NCI-H2196 (cell line): ENCODE measurements at regions not wholly inside any gene's neighbourhood (a gene's known extent, or its start where the extent isn't known, plus 50 kb on each side); places are given as distances from the start of the nearest gene placed in this dataset.
"Not testable (repeated sequence)": the region's sequence is repeated elsewhere in the genome, so short reads cannot be mapped to it uniquely, and the experiment has no call there.

ENCODE experiments used
- DNase-seq: peaks from one replicate; lab custom pipeline; 2025; ENCODE audit not compliant: unreplicated experiment; lab: John Stamatoyannopoulos, UW

GRCh38 chr1:55448261-55448660 lies 233.1 kb upstream of the USP24 start:
- no peak for DNase-seq

- no peak for DNase-seq
Measured at GRCh38 chr1:55447488-55447887, 232.3 kb upstream of the USP24 start.

- no peak for DNase-seq
Measured at GRCh38 chr1:55446351-55446750, 231.2 kb upstream of the USP24 start.

DNA sequence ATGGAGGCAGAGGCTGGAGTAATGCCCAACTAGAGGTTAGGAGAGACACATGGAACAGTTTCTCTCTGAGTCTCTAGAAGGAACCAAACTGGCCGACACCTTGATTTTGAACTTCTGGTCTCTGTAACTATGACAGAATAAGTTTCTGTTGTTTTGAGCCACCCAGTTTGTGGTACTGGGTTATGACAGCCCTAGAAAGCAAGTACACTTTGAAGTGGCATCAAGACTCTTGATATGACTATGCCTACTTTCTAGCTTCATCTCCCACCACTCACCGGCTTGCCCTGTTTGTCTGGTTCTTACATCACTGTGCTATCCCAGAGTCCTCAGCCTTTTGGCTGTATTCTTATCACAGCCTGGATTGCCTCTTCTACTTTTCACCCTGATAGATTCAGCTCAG lies 230.3 kb upstream of the USP24 start:
- no peak for DNase-seq

GRCh38 chr1:55444667-55445066 lies 229.5 kb upstream of the USP24 start:
- DNase-seq, result no peak

DNA sequence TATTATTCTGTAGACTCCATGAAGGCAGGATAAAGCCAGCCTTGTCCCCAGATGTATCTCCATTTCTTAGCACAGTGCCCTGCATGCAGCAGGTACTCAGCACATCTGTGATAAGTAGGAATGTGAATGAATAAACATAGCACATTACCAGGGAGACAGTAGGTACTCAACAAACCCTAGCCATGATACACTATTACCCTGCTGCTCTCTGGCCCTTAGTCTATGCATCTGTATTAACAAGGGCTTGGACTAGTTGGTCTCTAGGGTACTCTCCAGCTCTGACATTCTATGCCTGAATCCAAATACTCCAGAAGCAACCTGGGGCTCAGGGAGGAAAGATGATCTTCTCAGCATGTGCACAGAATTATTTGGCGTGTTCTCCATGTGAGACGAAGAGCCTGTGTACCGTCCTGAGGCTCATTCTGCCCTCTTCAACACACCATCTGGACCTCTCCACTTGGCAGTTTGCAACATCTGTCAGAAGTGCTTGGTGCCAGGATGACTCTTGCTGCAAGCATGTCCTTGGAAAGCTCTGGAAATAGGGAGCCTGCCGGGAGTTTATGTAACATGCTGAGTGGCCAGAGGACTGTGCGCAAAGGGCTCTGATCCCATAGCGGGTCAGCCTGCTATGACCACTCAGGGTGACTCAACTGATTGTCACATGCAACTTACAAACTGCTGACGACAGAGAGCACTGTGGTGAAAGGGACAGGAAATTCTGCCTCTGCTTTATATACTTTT lies 228.2 kb upstream of the USP24 start:
- no peak for DNase-seq

DNA sequence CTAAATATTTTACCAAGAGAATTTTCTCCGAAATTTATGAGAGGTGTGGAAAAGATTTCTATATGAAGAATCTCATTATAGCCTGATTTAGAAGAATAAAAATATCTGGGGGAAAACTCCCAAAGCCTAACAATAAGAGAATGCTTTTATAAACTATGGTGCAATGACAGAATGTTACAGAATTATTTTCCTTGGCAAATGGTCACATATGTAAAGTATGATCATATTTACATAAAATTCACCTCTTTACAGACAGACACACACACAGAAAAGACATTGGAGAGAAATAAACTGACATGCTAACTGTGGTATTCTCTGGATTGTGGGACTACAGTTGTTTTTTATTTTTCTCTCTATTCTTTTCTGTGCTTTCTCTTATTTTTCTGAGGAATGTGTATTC lies 226.3 kb upstream of the USP24 start:
- DNase-seq, result no peak

DNA sequence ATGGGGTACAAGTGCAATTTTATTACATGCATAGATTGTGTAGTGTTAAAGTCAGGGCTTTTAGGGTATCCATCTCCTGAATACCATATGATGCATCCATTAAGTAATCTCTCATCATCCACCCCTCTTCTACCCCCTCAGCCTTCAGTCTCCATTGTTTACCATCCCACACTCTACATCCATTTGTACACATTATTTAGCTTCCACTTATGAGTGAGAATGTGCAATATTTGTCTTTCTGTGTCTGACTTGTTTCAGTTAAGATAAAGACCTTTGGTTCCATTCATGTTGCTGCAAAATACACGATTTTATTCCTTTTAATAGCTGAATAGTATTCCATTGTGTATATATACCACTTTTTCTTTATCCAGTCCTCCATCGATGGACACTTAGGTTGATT lies 222.5 kb upstream of the USP24 start:
- DNase-seq, result no peak

GRCh38 chr1:55430720-55431119 lies 215.6 kb upstream of the USP24 start:
- not testable (repeated sequence) for DNase-seq

- DNase-seq, result not testable (repeated sequence)
Measured at GRCh38 chr1:55430206-55430605, 215.0 kb upstream of the USP24 start.

DNA sequence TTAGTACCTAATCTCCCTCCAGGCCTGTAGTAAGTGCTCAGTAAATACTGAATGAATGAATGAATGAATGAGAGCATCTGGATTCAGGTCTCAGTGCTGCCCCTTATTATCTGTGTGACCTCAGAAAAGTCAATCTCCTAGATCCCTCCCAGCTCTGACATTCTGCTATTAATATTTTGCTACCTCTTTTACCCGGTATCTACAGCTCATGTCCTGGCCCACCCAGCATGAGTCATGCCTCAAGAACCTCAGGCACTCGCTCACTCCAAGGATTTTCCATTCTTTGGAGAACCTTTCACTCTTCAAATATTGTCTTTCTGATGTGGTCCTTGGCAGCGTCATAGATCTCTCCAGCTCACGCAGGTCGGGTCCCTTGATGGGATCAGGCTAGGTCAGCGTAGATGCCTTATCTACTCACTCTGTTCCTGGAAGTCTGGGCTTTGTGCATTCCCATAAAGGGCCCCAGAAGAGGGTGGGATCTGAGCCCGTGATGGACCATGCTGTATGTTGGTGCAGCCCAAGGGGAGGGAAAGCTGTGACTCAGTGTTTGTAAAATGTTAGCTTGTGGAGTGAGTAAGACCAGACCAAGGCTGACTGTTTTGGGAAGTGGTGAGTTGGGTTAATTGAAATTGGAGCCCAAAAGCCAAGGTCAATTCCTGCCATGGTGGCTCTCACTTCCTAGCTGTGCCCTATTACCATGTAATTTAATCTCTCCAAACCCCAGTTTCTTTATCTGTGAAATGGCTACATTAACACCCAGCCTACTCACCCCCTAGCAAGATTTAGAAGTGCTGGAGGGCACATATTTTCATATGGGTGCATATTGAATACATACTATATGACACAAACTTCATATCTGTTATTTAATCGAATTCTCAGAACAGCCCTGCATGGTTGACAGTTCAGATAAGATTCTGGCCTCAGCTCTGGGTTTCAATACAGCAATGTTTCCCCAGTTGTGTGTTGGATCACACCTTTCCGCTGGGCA lies 214.1 kb upstream of the USP24 start:
- peak; percentile 24 for DNase-seq

DNA sequence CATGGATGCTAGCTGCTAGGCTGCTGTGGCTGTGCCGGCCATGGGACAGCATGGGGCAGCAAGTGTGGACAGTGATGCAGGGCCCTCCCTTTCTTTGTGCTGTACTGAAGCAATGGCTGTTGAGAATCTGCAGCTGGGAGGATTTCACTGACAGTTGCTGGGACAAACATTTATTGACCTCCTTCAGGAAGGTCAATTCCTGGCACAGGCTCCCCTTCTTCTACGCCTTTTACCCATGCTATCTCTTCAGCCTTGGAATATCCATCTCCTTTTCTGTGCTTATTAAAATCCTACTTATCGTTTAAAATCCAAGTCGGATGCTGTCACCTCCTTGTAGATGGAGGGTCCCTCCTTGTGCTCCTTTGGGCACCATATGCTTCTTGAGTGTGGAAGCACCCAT lies 213.1 kb upstream of the USP24 start:
- DNase-seq, result no peak

DNA sequence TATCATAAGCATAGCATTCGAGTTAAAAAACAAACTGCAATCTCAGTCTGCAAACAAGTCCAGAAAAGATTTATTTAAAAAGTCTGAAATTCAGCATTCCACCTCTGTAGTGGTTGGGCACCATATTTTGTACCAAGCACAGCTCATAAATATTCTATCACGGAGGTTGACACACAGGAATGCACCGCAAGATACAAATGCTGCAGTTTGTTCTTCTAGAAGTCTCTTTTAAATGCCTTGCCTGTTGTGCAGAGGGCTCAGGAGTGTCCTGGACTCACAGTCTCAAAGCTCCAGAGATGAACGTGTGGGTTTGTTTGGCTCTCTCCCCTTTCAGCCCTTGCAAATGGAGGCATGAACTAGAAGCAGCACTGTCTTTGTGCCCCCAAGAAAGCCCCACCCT lies 212.4 kb upstream of the USP24 start:
- DNase-seq, result no peak

DNA sequence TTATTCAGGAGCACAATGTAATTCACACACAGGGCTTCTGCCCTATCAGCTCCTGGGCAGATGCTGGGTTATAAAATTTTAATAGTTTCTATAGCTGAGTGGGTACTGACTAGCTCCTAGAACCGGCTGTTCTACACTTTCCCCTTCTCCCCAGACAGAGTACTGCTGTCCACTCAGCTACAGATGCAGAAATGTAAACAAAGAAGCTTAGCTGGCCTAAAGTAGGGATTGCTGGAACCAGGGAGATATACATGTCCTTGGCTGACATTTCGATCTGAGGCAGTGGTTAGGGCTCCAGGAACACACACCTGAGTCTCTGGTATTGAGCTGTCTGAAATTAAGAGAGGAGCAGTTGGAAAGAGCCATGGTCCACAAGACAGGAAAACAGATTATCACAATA lies 211.5 kb upstream of the USP24 start:
- DNase-seq, result no peak

DNA sequence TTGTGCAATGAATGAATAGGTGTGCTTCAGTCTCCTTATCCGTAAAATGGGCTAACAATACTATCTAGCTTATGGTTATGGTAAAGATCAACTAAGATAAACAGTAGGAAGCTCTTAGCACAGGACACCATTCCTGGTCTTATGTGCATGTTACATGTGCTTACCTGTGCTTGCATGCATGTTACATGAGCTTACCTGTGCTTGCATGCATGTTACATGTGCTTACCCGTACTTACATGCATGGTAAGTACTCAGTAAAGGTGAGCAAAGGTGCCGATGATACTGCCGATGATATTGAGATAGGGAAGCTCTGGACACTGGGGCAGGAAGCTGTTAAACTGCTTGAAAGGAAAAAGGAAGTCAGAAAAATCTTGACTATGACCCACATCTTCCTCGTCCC lies 211.0 kb upstream of the USP24 start:
- no peak for DNase-seq

DNA sequence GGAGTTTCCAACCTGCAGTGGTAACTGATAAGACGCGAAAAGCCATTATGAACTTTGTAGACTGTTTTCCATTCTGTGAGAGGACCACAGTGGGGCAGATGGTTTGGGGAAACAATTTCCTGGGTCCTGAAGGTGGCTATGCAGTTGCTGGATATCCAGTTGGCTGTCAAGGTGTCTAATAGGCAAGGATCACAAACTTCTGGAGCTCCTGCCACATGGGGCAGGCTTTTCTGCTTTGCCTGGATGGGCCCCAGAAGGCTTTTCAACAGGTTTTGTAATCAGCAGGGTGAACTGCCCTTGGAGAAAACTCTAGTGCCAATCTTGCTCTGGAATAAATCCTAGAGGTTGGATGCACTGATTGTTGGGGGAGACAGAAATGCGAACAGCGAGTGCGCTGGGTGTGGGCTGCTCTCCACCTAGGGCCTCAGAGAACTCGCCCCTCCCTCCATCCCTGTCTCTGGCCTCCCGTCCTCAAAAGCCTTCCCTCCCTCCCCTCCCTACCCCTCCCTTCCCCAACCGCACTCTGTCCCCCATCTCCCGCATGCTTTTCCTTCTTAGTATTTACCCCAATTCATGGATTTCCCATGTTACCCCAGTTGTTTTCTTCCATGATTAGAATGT lies 210.3 kb upstream of the USP24 start:
- DNase-seq, result no peak

DNA sequence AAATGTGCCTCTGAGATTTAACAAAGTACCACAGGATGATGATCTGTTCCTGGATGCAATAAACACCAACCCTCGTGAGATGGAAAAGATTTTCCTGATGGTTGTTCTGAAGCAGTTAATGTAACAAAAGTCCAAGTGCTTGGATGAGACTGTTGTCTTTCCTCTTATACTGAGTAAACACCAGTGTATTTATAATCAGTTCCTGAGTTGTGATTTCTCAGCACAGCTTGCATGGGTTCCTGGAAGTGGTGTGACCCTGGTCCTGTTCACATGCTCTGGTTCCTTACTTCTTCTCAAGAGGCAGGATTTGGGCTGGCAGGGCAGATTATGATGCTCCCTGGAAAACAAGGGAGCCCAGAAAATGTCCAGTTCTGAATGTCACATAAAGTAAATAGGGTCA lies 208.2 kb upstream of the USP24 start:
- no peak for DNase-seq

DNA sequence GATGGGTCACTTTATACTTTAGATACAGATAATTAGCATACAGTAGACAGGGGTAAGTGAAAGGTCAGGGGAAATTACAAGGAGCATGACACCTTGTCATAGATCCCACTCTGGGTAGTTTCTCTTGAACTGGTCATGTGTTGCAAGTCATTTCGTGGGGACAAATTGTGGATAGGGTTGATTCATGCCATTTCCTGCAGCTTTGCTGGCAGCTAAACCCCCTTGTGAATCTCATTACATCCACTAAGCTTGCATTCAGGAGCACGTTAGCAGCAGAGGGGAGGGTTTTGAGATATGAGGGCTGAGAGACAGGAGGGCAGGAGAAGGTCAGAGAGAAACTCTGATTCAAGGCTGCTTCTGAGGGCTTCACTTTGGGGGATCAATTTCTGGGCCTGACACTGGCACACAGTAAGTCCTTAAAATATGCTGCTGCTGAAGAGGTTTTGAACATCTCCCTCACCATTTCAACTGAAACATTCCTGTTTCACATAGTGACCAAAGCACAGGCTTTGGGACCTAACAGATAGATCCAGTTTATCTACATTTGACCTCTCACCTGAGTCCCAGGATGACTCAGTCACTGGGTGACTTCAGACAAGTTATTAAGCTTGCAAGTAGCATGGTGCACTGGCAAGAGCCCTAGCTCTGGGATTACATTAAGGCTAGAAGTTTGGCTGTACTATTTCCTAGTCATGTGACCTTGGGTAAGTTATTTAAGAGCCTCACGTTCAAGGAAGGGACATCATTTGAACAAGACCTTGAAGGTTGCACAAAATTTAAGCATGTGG lies 206.0 kb upstream of the USP24 start:
- no peak for DNase-seq

DNA sequence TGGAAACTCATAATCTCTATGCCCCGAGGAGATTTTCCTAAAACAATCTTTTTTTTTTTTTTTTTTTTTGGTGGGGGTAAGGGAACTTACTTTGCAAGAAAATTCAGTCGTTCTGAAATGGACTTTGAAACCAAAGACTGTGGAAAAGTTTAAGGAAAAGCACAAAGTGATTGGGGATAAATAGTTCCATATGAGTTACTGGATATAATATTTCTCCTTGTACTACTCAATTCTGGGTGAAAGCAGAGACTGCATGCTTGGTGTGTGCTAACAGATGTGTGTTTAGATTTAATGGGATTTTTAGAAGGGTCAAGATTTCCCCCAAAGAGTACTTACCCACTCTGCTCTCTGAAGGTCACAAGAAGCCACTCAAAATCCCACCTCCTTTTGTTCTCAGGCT lies 204.9 kb upstream of the USP24 start:
- DNase-seq, result no peak

DNA sequence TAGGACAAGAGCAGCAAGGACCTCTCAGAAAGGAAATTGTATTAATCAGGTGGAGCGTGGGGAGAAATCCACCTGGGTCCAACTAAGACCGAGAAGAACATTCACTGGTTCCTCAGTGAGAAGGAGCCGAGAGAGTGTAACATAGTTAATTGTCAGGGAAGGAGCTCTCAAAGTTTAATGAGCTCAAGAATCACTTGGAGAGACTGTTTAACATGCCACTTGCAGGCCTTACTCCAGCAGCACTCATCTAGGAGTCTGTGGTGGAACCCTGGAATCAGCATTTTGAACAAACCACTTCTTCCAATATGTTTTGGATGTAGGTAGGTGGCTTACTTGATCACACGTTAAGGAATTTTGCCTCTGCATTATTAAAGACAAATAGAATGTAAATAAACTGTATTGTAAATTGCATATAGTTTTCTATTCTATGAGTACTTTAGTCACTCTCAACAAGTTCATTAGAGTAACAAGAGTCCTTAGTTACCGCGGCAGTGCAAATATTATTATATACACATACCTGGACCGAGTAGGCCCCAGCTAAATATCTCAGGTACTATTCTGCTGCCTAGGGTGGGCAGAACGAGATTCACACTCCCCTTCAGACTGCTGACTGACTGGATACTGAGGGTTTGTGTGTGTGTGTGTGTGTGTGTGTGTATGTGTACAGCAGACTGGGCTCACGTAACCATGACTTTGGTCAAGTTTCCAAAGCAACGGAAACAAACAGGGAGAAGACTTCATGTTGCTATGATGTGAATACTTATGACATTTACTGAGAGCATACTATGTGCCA lies 203.2 kb upstream of the USP24 start:
- DNase-seq, result no peak
